ENCODE measurements at regions not wholly inside any gene's neighbourhood (a gene's known extent, or its start where the extent isn't known, plus 50 kb on each side); places are given as distances from the start of the nearest gene placed in this dataset.
"Not testable (repeated sequence)": the region's sequence is repeated elsewhere in the genome, so short reads cannot be mapped to it uniquely, and the experiment has no call there.

DNA sequence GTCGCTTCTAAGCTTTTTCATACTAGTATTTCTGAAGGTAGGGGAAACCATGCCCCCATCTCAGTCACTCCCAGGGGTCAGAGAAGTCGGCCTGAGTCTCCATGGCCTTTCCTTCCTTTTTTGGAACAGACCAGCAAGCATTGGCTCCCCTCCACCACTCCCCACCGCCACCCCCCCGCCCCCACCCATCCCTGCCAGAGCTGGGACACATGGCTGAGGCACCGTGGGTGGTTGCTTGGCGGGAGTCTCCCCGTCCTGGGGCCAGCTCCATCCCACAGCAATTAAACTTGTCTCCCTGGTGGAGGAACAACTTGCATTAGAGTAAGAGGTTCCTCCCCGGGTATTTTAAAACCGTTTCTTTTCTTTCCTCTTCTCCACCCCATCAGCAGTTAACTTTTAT lies 100.8 kb upstream of the TFPI start:
- H3K4me3 ChIP-seq = no peak overlapping the region
- intact Hi-C loops (cut with DNase I) = no loop called here
- no peak overlapping the region for H3K27ac ChIP-seq
- TF ChIP-seq CTCF (IDR thresholded peaks at IDR 0.05) = no peak
- no peak for DNase-seq
- no peaks in the 10 kb centered on the region for H3K4me1 ChIP-seq
- no peaks in the 10 kb centered on the region for H3K36me3 ChIP-seq
- no peaks in the 10 kb centered on the region for H3K9me3 ChIP-seq
- ATAC-seq = no peak
- H3K27me3 ChIP-seq = no peaks in the 10 kb centered on the region

- no peaks in the 10 kb centered on the region for H3K36me3 ChIP-seq
- no peak overlapping the region for H3K4me3 ChIP-seq
- H3K27ac ChIP-seq = no peak overlapping the region
- intact Hi-C loops (cut with DNase I) = no loop called here
- ATAC-seq (no peak), DNase-seq (no peak)
- H3K4me1 ChIP-seq = no peaks in the 10 kb centered on the region
- no peaks in the 10 kb centered on the region for H3K9me3 ChIP-seq
- no peak for TF ChIP-seq CTCF (IDR thresholded peaks at IDR 0.05)
- no peaks in the 10 kb centered on the region for H3K27me3 ChIP-seq
Observed at GRCh38 chr2:187656123-187656522, 101.9 kb upstream of the TFPI start.

DNA sequence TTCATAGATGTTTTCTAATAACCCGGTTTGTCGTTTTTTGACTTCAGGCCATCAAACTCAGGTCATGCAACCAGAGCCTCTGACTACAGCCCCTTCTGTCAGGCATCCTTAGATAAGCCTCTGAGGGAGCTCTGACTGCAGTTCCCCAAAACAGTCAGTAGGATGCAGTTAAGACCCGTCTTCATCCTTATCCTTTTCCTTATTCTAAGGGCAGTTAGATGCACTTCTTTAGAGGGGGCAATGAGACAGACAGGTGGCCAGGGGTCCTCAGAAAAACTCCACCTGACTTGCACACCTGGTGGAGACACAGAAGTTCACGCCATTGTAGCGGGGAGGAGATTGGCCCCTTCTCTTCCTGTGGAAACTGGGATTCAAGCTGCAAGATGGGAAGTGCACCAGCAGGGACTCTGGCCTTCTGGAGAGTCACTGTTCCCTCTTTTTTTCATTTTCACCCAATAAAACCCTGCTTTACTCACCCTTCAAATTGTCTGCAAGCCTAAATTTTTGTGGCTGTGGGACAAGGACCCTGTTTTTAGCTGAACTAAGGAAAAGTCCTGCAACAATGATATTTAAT lies 104.8 kb upstream of the TFPI start:
- Histone ChIP-seq H3K27me3 (no peaks in the 10 kb centered on the region), H3K36me3 (no peaks in the 10 kb centered on the region), H3K4me1 (no peaks in the 10 kb centered on the region), H3K9me3 (no peaks in the 10 kb centered on the region), H3K27ac (no peak overlapping the region), H3K4me3 (no peak overlapping the region)
- ATAC-seq = peak; percentile 53
- intact Hi-C loops (cut with DNase I) = no loop called here
- no peak for DNase-seq
- peak; percentile 28 for TF ChIP-seq CTCF (IDR thresholded peaks at IDR 0.05)

DNA sequence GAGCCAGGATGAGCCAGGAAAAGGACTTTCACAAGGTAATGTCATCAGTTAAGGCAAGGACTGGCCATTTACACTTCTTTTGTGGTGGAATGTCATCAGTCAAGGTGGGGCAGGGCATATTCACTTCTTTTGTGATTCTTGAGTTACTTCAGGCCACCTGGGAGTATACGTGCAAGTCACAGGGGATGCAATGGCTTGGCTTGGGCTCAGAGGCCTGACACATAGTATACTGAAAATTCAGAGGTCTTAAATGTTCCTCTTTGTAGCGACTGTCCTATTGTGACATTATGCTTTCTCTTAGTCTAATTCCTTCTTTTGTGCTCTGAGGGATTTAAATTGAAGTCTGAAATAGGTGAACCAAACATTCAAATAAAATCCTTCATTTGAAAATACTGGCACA lies 121.8 kb upstream of the TFPI start:
- H3K4me1 ChIP-seq; DNase-seq; H3K27ac ChIP-seq; ATAC-seq; H3K9me3 ChIP-seq; H3K27me3 ChIP-seq; H3K4me3 ChIP-seq; H3K36me3 ChIP-seq; intact Hi-C loops (cut with DNase I): not testable (repeated sequence)

GRCh38 chr2:187679454-187679853 lies 125.2 kb upstream of the TFPI start:
- Histone ChIP-seq H3K27me3 (no peaks in the 10 kb centered on the region), H3K27ac (no peak overlapping the region), H3K4me1 (no peaks in the 10 kb centered on the region), H3K4me3 (no peak overlapping the region), H3K9me3 (no peaks in the 10 kb centered on the region), H3K36me3 (no peaks in the 10 kb centered on the region)
- TF ChIP-seq CTCF (IDR thresholded peaks at IDR 0.05) = no peak
- no peak for DNase-seq
- ATAC-seq = no peak
- intact Hi-C loops (cut with DNase I) = no loop called here

- no peaks in the 10 kb centered on the region for H3K36me3 ChIP-seq
- DNase-seq (no peak), ATAC-seq (no peak)
- intact Hi-C loops (cut with DNase I) = no loop called here
- no peaks in the 10 kb centered on the region for H3K27me3 ChIP-seq
- H3K9me3 ChIP-seq = no peaks in the 10 kb centered on the region
- no peak for TF ChIP-seq CTCF (IDR thresholded peaks at IDR 0.05)
- no peak overlapping the region for H3K27ac ChIP-seq
- H3K4me3 ChIP-seq = no peak overlapping the region
- no peaks in the 10 kb centered on the region for H3K4me1 ChIP-seq
Observed at GRCh38 chr2:187684174-187684573, 129.9 kb upstream of the TFPI start.
